Activated CD4-positive, alpha-beta T cell treated with anti-CD3 and anti-CD28 coated beads, Interleukin-2, amount 50 U/mL, for 24 hours (primary cell): ENCODE measurements at regions not wholly inside any gene's neighbourhood (a gene's known extent, or its start where the extent isn't known, plus 50 kb on each side); places are given as distances from the start of the nearest gene placed in this dataset.
"Not testable (repeated sequence)": the region's sequence is repeated elsewhere in the genome, so short reads cannot be mapped to it uniquely, and the experiment has no call there.

Source experiments
- DNase-seq, 2 donors: peaks; one replicate each; pipeline ENCODE4 v3.0.0-alpha.2; 2020; ENCODE audit warnings: low read depth in 1 of 2, low spot score in 1 of 2

DNA sequence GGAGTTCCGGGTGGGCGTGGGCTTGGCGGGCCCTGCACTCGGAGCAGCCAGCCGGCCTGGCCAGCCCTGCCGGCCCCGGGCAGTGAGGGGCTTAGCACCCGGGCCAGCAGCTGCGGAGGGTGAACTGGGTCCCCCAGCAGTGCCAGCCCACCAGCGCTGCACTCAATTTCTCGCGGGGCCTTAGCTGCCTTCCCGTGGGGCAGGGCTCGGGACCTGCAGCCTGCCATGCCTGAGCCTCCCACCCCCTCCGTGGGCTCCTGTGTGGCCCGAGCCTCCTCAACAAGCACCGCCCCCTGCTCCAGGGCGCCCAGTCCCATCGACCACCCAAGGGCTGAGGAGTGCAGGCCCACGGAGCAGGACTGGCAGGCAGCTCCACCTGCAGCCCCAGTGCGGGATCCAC is 362.5 kb downstream of the TMEM167A start:
- DNase-seq, result not testable (repeated sequence)

DNA sequence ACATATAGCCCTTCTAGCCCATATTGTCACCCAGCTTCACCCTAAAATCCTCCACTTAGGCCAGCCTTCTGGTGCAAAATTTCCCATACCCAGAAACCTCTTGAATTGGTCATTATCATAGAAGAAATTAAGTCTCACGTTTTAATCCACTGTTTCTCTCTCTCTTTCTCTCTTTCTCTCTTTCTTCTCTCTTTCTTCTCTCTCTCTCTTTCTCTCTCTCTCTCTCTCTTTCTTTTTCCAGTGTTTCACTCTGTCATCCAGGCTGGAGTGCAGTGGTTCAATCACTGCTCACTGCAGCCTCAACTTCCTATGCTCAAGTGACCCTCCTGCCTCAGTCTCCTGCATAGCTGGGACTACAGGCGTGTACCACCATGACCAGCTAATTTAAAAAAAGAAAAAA is 363.4 kb downstream of the TMEM167A start:
- no peak for DNase-seq

DNA sequence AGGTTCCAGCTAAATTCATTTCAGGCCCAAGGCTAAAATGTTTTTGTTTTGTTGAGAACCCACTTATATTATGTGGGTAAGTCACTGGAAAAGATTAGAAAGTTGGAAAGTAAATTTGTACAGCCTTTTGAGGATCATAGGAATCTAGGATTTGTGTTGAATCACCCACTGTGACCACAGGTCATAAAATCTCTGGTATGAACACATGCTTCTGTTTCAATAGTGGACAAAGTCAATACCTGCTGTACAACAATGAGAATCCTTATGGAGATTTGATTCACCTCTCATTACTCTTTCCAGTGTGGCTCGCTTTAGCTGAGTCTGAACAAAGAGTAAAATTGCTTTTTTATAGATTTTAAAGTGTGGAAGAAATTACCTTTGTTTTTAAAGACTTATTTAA is 369.5 kb downstream of the TMEM167A start:
- no peak for DNase-seq

DNA sequence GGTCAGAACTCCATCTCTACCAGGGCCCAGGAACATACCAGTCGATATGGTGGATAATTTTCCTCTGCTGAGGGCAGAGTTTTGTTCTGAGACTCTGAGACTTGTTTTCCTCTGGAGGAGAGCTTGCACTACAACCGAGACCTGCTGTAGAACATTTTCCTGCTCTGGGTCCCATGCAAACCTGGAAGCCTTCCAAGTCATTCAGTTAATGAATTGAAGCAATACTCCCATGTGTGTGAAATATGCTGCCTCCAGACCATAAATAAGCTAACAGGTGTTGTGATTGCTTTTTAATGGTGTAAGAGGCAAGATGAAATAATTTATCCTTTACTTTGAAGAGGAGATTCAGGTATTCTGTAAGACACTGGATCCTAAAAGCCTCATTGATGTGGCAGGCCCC is 372.8 kb downstream of the TMEM167A start:
- DNase-seq, result no peak

DNA sequence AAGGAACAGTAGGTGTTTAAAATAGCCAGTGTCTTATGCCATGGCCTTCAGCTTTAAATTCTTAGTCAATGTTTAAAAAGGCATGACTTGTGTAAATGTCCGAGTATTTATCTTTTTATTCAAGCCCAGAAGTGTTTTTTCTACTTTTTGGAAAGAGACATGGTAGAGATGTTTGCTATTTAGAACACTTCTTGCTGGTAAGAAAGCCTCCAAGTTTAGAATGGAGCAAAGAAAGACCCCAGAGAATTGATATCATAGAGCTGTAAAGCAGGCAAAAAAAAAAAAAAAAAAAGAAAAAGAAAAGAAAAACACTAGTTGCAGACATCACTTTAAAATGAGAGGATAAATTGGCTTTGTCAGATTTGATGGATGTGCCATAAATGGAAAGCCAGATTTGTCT is 375.1 kb downstream of the TMEM167A start:
- no peak for DNase-seq

DNA sequence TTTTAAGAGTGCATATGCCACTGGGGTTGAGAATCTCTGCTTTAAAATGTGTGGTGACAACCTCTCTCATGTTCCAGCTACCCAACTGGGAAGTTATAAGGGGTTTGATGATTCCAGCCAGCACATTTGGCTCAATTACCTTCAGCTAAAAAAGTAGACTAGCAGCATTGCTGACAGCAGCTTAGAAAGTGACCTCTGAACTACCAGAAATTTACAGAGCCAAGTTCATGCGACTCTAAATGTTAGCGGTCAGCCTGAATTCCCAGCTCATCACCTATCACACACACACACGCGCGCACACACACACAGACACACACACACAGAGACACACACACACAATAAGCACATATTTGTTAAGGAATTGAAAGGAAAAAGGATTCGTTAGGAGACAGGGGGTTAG is 377.5 kb downstream of the TMEM167A start:
- no peak for DNase-seq

DNA sequence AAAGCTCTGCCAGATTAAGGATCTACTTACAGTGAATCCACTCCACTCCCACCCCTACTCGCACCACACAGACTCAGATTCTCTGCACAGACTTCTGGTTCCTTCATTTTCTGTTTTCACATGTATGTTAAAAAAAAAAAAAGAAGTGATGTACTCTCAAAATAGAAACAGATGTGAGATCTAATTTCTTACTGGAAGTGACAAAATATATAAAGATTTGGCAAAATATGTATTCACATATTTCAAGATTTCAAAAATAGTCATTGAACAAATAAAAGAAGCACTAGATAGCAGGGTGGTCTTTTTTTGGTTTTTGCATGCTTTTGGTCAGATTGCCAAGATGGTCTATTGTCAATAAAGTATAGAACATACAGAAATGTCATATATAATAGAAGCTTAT is 379.2 kb downstream of the TMEM167A start:
- no peak for DNase-seq

DNA sequence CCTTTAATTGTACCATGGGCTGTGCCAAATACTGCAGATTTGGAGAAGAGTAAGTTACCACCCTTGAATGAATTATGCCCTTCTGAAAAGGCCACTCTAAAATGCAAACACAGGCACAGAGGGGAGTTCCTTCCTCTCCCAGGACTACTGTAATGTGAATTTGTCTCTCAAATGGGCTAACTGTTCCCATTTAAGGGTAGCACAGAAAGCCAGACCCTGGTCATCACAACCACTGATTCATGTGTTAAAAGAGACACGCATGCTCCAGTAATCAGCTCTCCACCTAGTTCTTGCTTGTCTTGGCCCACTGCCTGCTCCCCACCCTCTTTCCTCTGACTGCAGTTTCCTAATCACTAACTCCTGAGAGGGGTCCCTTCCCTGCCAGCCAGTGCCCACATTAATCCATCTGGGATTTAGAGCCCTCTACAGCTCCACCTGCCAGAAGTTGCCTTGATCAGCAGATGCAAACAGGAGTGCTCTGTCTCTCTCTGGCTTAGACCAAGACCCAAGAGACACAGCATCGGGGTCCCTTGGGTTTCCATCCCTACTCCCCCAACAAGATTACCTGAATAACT is 382.4 kb downstream of the TMEM167A start:
- DNase-seq, result no peak

DNA sequence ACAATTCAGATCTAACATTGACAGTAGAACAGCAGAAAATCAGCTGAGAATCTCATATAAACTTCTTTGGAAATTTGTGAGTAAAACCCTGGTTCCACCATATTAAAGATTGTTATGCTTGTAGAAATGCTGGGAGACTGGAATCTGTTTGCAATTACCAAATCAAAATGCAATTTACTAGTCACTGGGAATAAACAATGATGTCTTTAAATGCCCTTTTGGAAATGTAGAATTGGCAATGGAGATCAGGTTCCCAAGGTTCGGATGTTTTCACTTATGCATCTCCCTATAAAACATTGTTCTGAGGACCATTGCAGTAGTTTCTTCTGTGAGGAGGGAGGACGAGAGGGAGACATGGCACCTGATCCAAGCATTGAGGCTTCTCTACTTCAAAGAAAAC is 384.4 kb downstream of the TMEM167A start:
- DNase-seq, result no peak

DNA sequence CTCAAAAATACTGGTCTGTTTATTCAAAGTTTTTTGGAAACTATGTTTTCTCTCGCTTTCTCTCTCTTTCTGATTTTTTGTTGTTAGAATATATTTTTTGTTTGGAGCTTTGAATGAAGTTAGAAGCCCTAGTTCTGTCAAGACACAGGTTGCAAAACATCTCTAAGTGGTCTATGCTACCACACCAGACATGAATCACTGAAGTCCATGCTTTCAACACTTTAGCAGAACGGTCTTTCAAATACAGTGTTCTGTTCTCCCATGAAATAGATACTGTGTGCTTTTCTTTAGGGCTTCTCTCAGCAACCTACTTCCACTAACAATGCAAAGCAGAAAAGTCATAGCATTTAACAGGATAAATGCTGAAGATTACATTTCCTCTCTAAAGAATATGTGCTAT is 392.5 kb downstream of the TMEM167A start:
- no peak for DNase-seq

DNA sequence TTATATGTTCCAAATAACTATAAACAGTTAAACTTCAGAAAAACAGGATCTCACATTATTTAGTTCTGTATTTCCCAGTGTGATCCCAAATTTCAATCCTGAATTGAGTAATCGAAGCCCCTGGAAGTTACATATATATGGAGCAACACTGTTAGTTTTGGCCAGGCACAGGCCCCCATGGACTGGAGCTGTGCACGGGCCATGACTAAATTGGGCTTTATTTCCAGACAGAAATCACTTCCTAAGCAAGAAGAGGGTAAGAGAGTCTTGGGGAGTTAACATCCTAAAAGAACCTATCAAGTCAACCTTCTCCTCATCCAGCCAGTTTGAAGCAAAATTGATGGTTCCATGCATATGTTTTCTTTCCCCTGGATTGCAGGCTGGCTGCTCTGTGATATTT is 393.0 kb downstream of the TMEM167A start:
- no peak for DNase-seq

DNA sequence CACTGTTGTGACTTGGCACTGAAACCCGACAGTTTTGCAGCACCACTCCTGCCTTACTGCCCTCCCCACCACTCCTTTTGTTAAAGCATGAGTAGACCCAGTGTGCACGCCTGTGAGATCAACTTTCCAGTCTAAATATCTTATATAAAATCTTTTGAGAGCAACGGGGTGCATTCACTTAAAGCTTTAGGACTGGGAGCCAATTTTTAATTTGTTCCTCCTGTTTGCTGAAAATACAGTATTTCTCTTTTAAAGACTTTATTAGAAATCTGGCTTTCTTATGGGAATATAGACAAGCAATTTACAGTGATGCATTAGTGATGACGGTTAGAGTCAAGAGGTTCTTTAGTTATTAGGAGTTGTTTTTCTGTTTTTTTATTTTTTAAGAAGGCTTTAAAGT is 397.5 kb downstream of the TMEM167A start:
- DNase-seq, result no peak

DNA sequence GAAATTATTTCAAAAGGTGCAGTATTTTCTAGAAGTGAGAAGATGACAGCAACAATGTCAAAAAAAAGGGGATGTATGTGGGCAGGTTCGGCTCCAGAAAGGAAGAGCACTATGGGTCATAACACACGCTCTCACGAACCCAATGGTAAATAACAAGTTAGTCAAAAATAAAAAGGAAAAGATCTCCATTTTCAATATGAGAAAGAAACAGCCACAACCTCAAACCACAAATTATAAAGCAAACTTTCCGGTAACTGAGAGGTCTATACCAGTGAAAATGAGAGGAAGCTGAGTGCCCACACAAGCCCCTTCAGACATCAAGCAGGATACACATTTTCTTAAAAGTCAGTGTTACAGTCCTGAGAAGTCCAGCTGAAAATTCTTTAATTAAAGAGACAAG is 398.5 kb upstream of the RPS23 start:
- DNase-seq, result peak in 1 of 2 donors; percentile 2

DNA sequence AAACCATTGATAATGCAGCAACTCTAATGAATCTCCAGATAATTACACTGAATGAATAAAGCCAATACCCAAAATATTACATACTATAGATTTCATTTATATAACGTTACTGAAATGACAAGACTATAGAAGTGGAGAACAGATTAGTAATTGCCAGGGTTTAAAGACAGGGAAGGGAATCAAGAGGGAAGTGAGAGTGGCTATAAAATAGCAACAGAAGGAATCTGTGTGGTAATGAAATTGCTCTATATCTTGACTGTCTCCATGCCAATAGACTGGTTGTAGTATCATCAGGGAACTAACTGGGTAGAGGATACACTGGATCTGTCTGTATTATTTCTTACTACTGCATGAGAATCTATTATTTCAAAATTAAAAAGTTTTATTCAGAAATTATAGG is 396.5 kb upstream of the RPS23 start:
- no peak for DNase-seq

DNA sequence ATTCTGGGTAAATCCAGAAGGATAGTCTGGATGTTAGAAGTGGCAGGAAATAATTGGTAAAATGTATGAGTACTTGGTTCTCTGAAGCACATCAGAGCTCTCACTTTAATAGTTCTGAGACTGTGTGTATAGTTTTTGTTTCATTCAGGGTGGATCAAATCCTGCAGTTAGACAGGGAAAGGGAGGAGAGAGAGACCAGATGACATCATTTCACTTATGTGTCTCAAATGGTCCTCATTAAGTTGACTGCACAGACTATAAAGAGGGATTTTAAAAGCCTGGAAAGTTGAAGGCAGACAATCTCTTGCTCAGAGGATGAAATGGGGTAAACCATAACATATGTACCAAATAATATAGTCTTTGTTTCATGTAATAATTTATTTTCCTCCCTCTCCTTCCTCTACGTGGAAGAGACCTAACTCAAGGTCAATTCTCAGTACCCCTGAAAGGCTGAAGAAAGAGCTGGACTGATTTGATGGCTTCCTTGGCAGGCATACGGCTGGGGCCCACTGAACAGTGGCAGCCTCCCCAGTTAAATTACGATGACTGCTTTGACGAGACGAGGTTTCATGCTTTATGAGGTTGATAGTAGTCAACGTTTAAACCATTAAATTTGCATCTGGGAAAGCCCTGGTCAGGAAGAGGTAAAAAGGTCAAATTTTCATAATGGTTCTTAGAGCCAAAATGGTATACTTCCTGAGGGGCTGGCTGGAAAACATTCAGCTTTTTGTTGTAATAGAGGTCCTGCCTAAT is 395.1 kb upstream of the RPS23 start:
- no peak for DNase-seq

DNA sequence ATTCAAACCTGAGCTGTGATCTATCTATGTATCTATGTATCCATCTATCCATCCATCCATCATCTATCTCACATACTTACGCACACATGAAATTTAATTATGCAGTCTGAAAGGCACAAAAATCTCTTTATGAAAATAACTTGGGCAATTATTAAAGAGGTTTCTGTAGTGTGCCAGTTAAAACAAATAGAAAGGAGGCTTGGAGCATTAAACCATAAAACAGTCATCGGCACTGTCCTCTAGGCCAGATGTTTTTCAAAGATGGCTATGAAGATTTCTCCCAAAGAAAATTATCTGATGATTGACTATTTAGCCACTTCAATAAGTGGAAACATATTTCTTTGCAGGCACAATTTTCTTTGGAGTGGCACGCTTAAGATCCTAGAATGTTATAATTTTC is 392.5 kb upstream of the RPS23 start:
- DNase-seq, result no peak

DNA sequence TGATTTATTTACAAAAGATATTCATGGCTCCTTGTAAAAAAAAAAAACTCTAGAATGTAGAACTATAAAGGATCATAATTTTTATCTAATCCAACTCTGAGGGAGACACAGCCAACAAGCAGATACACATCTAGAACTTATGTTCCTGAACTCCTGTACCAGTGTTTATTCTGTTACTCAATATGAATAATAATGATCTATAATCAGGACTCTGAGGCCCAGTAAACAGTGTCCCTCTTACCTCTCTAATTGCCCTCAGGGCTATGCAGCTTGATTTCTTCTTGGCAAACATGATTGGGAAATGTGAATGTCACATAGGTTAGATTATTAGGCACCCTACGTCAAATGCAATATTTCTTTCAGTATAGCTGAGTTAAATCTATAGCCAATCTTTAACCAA is 391.6 kb upstream of the RPS23 start:
- no peak for DNase-seq

DNA sequence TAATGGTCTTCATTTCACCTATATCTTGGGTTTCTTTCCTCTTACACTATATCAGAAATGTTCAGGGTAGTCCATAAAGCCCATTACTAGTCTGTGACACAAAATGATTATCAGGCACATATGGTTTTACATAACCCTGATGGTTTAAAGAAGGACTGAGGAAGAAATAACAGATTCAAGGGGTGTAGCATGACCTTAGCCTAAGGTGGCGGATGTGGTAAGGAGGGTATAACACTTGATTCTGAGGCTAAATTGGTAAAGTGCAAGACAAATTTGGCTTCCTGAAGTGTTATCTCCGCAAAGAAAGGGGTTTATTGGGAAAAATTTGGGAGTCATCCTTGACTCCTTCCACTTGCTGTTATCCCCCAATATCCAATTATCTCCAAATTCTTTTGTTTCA is 388.2 kb upstream of the RPS23 start:
- no peak for DNase-seq

DNA sequence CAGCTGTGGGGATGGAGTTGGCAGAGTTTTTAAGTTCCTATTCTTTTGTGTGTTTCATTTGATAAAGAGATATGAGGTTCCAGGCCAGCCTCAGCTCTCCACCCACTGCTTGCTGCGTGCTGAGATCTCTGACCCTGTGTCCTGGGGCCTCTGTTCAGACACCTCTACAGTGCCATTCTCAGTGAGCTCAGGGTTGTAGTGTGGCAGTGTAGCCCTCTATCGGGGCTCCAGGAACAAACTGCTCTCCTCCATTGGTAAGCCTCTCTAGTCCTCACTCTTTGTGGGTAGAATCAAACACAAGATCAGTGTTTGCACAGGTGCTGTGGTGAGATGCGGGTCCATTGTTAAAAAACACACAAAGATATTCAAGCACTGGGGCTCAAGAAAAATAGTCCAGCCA is 386.6 kb upstream of the RPS23 start:
- DNase-seq, result no peak

DNA sequence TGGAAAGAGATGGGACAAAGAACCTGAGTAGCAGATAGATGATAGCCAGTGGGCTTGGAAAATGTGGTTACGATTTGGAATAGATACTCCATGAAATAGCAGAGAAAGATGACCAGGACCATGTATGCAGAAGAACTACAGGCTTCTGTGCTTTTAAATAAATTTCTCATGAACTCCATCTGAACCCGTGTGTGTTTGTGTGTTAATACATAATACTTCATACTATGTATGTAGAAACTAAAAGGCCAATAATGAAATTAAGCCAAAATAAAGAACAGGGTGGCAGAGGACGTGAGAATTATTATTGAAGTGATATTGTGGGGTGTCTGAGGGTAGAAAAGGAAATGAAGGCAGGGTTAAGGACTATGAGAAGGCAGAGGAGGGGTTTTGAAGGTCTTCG is 385.1 kb upstream of the RPS23 start:
- DNase-seq, result no peak

DNA sequence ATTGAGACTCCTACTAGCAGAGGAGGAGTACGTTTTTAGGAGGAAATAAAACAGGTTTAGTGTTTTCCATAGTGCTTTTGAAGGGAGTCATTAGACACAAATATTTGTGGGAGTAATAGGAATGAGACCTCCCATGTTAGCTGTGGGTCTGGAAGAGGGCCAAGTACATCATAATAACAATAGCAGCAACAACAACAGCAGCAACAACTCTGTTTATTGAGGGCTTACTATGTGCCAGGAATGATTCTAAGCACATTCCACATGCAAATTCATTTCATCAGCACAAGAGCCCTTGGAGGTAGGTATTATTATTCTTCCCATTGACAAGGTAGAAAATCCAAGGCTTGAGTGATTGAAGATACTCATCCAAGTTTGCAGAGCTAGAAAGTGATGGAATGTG is 384.2 kb upstream of the RPS23 start:
- DNase-seq, result no peak

DNA sequence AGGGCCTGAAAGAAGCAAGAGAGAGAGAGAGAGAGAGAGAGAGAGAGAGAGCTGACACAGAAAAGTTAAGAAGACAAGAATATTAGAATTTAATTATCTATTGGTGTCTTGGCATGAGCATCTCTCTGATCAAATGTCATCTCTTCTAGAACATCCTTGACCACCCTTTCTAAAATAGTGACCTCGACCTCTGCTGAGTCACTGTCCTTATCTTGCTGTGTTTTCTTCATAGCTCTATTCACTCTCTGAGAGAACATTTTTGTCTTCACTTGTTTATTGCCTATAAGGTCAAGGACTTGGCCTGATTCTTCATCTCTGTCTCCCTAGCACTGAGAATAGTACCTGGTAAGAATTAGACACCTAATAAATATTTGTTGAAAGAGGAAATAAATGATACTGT is 383.8 kb upstream of the RPS23 start:
- DNase-seq, result no peak

DNA sequence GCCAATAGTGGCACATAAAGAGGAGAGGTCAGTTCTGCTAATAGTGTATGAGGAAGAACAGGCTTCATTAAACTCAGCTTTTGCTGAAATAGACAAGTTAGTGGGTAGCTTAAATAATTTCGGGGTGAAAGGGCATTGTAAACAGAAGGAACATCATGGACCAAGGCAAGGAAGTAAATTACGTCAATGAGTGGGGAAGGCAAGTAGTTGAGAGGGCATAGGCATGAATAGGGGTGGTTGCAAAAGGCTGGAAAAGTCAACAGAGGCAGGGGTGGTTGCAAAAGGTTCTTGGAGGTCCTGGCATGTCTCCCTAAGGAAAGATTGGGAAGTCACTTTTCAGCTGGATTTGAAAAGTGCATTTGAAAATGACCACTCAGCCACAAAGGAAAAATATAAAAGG is 383.3 kb upstream of the RPS23 start:
- no peak for DNase-seq
